WTC11 (cell line): ENCODE measurements at regions not wholly inside any gene's neighbourhood (a gene's known extent, or its start where the extent isn't known, plus 50 kb on each side); places are given as distances from the start of the nearest gene placed in this dataset.

Source experiments
- ATAC-seq: fragments of 200-7000 bp; cut with Tn5 transposase; 2 replicates; pipeline ENCODE4 v1.10.0; 2021; ENCODE audit warnings: mild to moderate bottlenecking, moderate library complexity
- CTCF ChIA-PET: fragments of 300-600 bp; sonication (Branson Sonifier 250); formaldehyde crosslinking; loops from one replicate; lab custom pipeline; 2021; ENCODE audit warnings: antibody characterized with exemption; lab: Charles Lee
- POLR2A ChIA-PET: fragments of 350-600 bp; sonication (Branson Sonifier 250); formaldehyde crosslinking; loops from one replicate; lab custom pipeline; 2021; ENCODE audit warnings: antibody characterized with exemption; lab: Charles Lee
- DNase-seq: peaks from one replicate; pipeline ENCODE4 v3.0.0; 2021; ENCODE audit warnings: low spot score
- H3K27ac Mint-ChIP-seq: 2 replicates; pipeline ENCODE4 v1.8.0; 2021; ENCODE audit warnings: mixed read lengths
- H3K27me3 Mint-ChIP-seq: 2 replicates; pipeline ENCODE4 v1.8.0; 2021; ENCODE audit warnings: low read depth, mild to moderate bottlenecking, moderate library complexity, mixed read lengths
- H3K36me3 Mint-ChIP-seq: 2 replicates; pipeline ENCODE4 v1.8.0; 2021; ENCODE audit warnings: mixed read lengths
- H3K4me1 Mint-ChIP-seq: 2 replicates; pipeline ENCODE4 v1.8.0; 2022; ENCODE audit warnings: mixed read lengths
- H3K4me3 Mint-ChIP-seq: 2 replicates; pipeline ENCODE4 v1.8.0; 2021; ENCODE audit warnings: mild to moderate bottlenecking, moderate library complexity, mixed read lengths
- H3K9me3 Mint-ChIP-seq: 2 replicates; pipeline ENCODE4 v1.8.0; 2021; ENCODE audit warnings: mixed read lengths
- CREB1 ChIP-seq: sonication (generic); formaldehyde crosslinking; IDR thresholded peaks from 2 replicates; pipeline ENCODE4 v1.8.0; 2023; ENCODE audit warnings: mild to moderate bottlenecking, missing genetic modification reagents
- CREM ChIP-seq: sonication (generic); formaldehyde crosslinking; IDR thresholded peaks from 2 replicates; pipeline ENCODE4 v1.8.1; 2022; ENCODE audit warnings: mild to moderate bottlenecking, missing genetic modification reagents, moderate library complexity
- FOXK1 ChIP-seq: sonication (generic); formaldehyde crosslinking; IDR thresholded peaks from 2 replicates; pipeline ENCODE4 v1.8.0; 2022; ENCODE audit warnings: mild to moderate bottlenecking, moderate library complexity, missing genetic modification reagents
- FOXP1 ChIP-seq: sonication (generic); formaldehyde crosslinking; IDR thresholded peaks from 2 replicates; pipeline ENCODE4 v1.8.0; 2022; ENCODE audit warnings: missing genetic modification reagents, mild to moderate bottlenecking, moderate library complexity, borderline replicate concordance
- HMGXB4 ChIP-seq: sonication (generic); formaldehyde crosslinking; IDR thresholded peaks from 2 replicates; pipeline ENCODE4 v1.8.1; 2023; ENCODE audit warnings: mild to moderate bottlenecking, moderate library complexity, missing genetic modification reagents
- KAT7 ChIP-seq: sonication (generic); formaldehyde crosslinking; IDR thresholded peaks from 2 replicates; pipeline ENCODE4 v1.8.1; 2023; ENCODE audit warnings: missing genetic modification reagents, mild to moderate bottlenecking, borderline replicate concordance
- MXD4 ChIP-seq: fragments of 250-450 bp; sonication (Bioruptor Pico); IDR thresholded peaks from 2 replicates; pipeline ENCODE4 v1.8.0; 2021; ENCODE audit warnings: mild to moderate bottlenecking, moderate library complexity, borderline replicate concordance
- MYBL2 ChIP-seq: sonication (generic); formaldehyde crosslinking; IDR thresholded peaks from 2 replicates; pipeline ENCODE4 v1.8.1; 2023; ENCODE audit warnings: mild to moderate bottlenecking, moderate library complexity, missing genetic modification reagents
- NR2C2 ChIP-seq: sonication (generic); formaldehyde crosslinking; IDR thresholded peaks from 2 replicates; pipeline ENCODE4 v1.8.0; 2022; ENCODE audit warnings: mild to moderate bottlenecking, missing genetic modification reagents
- NR3C1 ChIP-seq: sonication (generic); formaldehyde crosslinking; conservative IDR thresholded peaks from 2 replicates; pipeline ENCODE4 v1.8.1; 2023; ENCODE audit warnings: low read depth, mild to moderate bottlenecking, missing genetic modification reagents
- OVOL2 ChIP-seq: fragments of 250-450 bp; sonication (Bioruptor Pico); IDR thresholded peaks from 2 replicates; pipeline ENCODE4 v1.9.0; 2021; ENCODE audit warnings: mild to moderate bottlenecking, borderline replicate concordance
- RELA ChIP-seq: sonication (generic); formaldehyde crosslinking; IDR thresholded peaks from 2 replicates; pipeline ENCODE4 v1.8.1; 2022; ENCODE audit warnings: missing genetic modification reagents, mild to moderate bottlenecking, borderline replicate concordance
- SMAD3 ChIP-seq: sonication (generic); formaldehyde crosslinking; IDR thresholded peaks from 2 replicates; pipeline ENCODE4 v1.8.0; 2022; ENCODE audit warnings: missing genetic modification reagents, mild to moderate bottlenecking, borderline replicate concordance
- ZNF263 ChIP-seq: sonication (generic); formaldehyde crosslinking; IDR thresholded peaks from 2 replicates; pipeline ENCODE4 v1.8.1; 2022; ENCODE audit warnings: low read depth, mild to moderate bottlenecking, moderate library complexity, missing genetic modification reagents
- TF ChIP-seq, protein P1 (sequence below): sonication (generic); formaldehyde crosslinking; IDR thresholded peaks from 2 replicates; pipeline ENCODE4 v1.8.1; 2023; ENCODE audit warnings: mild to moderate bottlenecking, missing genetic modification reagents, borderline replicate concordance
- TF ChIP-seq, protein P2 (sequence below): sonication (generic); formaldehyde crosslinking; IDR thresholded peaks from 2 replicates; pipeline ENCODE4 v1.8.1; 2022; ENCODE audit warnings: missing genetic modification reagents, borderline replicate concordance

GRCh38 chr5:133700251-133700650 lies 87.9 kb upstream of the FSTL4 start (continued):
- TF ChIP-seq NR3C1 (CRISPR knock-in tag), result no peak

GRCh38 chr5:133698646-133699526 lies 86.5 kb upstream of the FSTL4 start:
- peaks cover 7% of the 10 kb centered on the region for H3K9me3 Mint-ChIP-seq
- no peak for DNase-seq
- H3K4me3 Mint-ChIP-seq, result no peak overlapping the region
- no peaks in the 10 kb centered on the region; the same call in 1 of the 2 replicates for H3K27me3 Mint-ChIP-seq
- no peaks in the 10 kb centered on the region for H3K36me3 Mint-ChIP-seq
- POLR2A ChIA-PET, result no interaction called here
- ATAC-seq, result no peak
- CTCF ChIA-PET, result no interaction called here
- TF ChIP-seq MXD4 (CRISPR knock-in tag), result no peak
- H3K27ac Mint-ChIP-seq, result no peak overlapping the region
- H3K4me1 Mint-ChIP-seq, result peaks cover 4% of the 10 kb centered on the region; the same call in 1 of the 2 replicates

DNA sequence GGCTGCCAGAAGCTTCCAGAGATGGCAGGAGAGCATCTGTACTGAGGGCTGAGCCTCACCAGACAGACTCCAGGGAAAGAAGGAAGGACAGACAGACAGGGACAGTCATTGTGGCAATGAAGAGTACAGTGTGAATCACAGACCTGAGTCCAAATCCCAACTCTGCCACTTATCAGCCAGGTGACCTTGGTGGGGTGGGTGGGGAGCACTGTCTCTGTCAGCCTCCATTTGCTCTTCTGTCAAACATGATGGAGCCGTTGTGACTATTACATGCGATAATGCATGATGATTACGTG lies 85.9 kb upstream of the FSTL4 start:
- H3K9me3 Mint-ChIP-seq, result peaks cover 7% of the 10 kb centered on the region
- DNase-seq (no peak), ATAC-seq (no peak)
- no peaks in the 10 kb centered on the region for H3K36me3 Mint-ChIP-seq
- TF ChIP-seq, protein P1, sequence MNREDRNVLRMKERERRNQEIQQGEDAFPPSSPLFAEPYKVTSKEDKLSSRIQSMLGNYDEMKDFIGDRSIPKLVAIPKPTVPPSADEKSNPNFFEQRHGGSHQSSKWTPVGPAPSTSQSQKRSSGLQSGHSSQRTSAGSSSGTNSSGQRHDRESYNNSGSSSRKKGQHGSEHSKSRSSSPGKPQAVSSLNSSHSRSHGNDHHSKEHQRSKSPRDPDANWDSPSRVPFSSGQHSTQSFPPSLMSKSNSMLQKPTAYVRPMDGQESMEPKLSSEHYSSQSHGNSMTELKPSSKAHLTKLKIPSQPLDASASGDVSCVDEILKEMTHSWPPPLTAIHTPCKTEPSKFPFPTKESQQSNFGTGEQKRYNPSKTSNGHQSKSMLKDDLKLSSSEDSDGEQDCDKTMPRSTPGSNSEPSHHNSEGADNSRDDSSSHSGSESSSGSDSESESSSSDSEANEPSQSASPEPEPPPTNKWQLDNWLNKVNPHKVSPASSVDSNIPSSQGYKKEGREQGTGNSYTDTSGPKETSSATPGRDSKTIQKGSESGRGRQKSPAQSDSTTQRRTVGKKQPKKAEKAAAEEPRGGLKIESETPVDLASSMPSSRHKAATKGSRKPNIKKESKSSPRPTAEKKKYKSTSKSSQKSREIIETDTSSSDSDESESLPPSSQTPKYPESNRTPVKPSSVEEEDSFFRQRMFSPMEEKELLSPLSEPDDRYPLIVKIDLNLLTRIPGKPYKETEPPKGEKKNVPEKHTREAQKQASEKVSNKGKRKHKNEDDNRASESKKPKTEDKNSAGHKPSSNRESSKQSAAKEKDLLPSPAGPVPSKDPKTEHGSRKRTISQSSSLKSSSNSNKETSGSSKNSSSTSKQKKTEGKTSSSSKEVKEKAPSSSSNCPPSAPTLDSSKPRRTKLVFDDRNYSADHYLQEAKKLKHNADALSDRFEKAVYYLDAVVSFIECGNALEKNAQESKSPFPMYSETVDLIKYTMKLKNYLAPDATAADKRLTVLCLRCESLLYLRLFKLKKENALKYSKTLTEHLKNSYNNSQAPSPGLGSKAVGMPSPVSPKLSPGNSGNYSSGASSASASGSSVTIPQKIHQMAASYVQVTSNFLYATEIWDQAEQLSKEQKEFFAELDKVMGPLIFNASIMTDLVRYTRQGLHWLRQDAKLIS (CRISPR knock-in tag), result no peak
- TF ChIP-seq OVOL2 (CRISPR knock-in tag) (no peak), CREB1 (no peak), KAT7 (CRISPR knock-in tag) (no peak), ZNF263 (no peak), FOXP1 (CRISPR knock-in tag) (no peak), CREM (no peak), NR2C2 (CRISPR knock-in tag) (no peak)
- H3K27ac Mint-ChIP-seq, result no peak overlapping the region
- ChIA-PET POLR2A (no interaction called here), CTCF (interaction anchor here (1.1 kb wide), 1 partner anchor 274 kb away, joined by 3 read pairs; no protein-coding TSS in a partner anchor)
- H3K4me1 Mint-ChIP-seq, result peaks cover 2% of the 10 kb centered on the region; the same call in 1 of the 2 replicates
- H3K4me3 Mint-ChIP-seq, result no peak overlapping the region
- H3K27me3 Mint-ChIP-seq, result no peaks in the 10 kb centered on the region; the same call in 1 of the 2 replicates

- CTCF ChIA-PET, result interaction anchor here (1.1 kb wide), 1 partner anchor 274 kb away, joined by 3 read pairs; no protein-coding TSS in a partner anchor
- H3K4me3 Mint-ChIP-seq, result no peak overlapping the region
- POLR2A ChIA-PET, result no interaction called here
- no peaks in the 10 kb centered on the region; the same call in 1 of the 2 replicates for H3K4me1 Mint-ChIP-seq
- no peak overlapping the region for H3K27ac Mint-ChIP-seq
- no peak for DNase-seq
- H3K9me3 Mint-ChIP-seq, result peaks cover 7% of the 10 kb centered on the region
- ATAC-seq, result no peak
- no peaks in the 10 kb centered on the region for H3K36me3 Mint-ChIP-seq
- H3K27me3 Mint-ChIP-seq, result no peaks in the 10 kb centered on the region; the same call in 1 of the 2 replicates
- no peak for TF ChIP-seq MYBL2 (CRISPR knock-in tag)
- TF ChIP-seq HMGXB4, result no peak
- TF ChIP-seq RELA, result no peak
- TF ChIP-seq FOXK1 (CRISPR knock-in tag), result no peak
- TF ChIP-seq, protein P2, sequence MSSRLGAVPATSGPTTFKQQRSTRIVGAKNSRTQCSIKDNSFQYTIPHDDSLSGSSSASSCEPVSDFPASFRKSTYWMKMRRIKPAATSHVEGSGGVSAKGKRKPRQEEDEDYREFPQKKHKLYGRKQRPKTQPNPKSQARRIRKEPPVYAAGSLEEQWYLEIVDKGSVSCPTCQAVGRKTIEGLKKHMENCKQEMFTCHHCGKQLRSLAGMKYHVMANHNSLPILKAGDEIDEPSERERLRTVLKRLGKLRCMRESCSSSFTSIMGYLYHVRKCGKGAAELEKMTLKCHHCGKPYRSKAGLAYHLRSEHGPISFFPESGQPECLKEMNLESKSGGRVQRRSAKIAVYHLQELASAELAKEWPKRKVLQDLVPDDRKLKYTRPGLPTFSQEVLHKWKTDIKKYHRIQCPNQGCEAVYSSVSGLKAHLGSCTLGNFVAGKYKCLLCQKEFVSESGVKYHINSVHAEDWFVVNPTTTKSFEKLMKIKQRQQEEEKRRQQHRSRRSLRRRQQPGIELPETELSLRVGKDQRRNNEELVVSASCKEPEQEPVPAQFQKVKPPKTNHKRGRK (CRISPR knock-in tag), result no peak
- TF ChIP-seq, protein P1 (CRISPR knock-in tag), result no peak
- TF ChIP-seq SMAD3 (CRISPR knock-in tag), result no peak
Observed at GRCh38 chr5:133697536-133698258, 85.4 kb upstream of the FSTL4 start.
